GM13976 (cell line): ENCODE measurements at regions not wholly inside any gene's neighbourhood (a gene's known extent, or its start where the extent isn't known, plus 50 kb on each side); places are given as distances from the start of the nearest gene placed in this dataset.

ENCODE experiments used
- DNase-seq: peaks from one replicate; pipeline ENCODE4 v3.0.0; 2012; ENCODE audit warnings: low spot score
- CTCF ChIP-seq: IDR thresholded peaks from 2 replicates; pipeline ENCODE4 v1.5.1; 2012; ENCODE audit warnings: borderline replicate concordance, mild to moderate bottlenecking; ENCODE audit not compliant: insufficient read depth; ENCODE audit errors: extremely low read depth, missing control alignments, control extremely low read depth
- in situ Hi-C: fragments of 300-500 bp; cut with MboI; formaldehyde crosslinking; loops from one replicate; pipeline ENCODE4 v1.12.0; 2022; ENCODE audit warnings: low sequenced_read_pairs, mixed read lengths, inconsistent platforms; ENCODE audit not compliant: unreplicated experiment

GRCh38 chr18:22006458-22006857 lies 162.9 kb upstream of the GATA6 start:
- TF ChIP-seq CTCF: no peak
- in situ Hi-C loops: no loop called here
- DNase-seq: no peak

- in situ Hi-C loops: no loop called here
- no peak for TF ChIP-seq CTCF
- DNase-seq: no peak
Measured at GRCh38 chr18:22009242-22009641, 160.1 kb upstream of the GATA6 start.

- no peak for DNase-seq
- in situ Hi-C loops: no loop called here
- no peak for TF ChIP-seq CTCF
Measured at GRCh38 chr18:22013993-22014392, 155.4 kb upstream of the GATA6 start.

- in situ Hi-C loops: no loop called here
- no peak for DNase-seq
- TF ChIP-seq CTCF: no peak
Measured at GRCh38 chr18:22015156-22015555, 154.2 kb upstream of the GATA6 start.

GRCh38 chr18:22018366-22018765 lies 151.0 kb upstream of the GATA6 start:
- in situ Hi-C loops: no loop called here
- DNase-seq: no peak

GRCh38 chr18:22019193-22019592 lies 150.2 kb upstream of the GATA6 start:
- no peak for DNase-seq
- in situ Hi-C loops: no loop called here
- TF ChIP-seq CTCF: no peak

More at GRCh38 chr18:22018366-22018765, 151.0 kb upstream of the GATA6 start:
- TF ChIP-seq CTCF: no peak
